ENCODE measurements at regions not wholly inside any gene's neighbourhood (a gene's known extent, or its start where the extent isn't known, plus 50 kb on each side); places are given as distances from the start of the nearest gene placed in this dataset.
"Not testable (repeated sequence)": the region's sequence is repeated elsewhere in the genome, so short reads cannot be mapped to it uniquely, and the experiment has no call there.

DNA sequence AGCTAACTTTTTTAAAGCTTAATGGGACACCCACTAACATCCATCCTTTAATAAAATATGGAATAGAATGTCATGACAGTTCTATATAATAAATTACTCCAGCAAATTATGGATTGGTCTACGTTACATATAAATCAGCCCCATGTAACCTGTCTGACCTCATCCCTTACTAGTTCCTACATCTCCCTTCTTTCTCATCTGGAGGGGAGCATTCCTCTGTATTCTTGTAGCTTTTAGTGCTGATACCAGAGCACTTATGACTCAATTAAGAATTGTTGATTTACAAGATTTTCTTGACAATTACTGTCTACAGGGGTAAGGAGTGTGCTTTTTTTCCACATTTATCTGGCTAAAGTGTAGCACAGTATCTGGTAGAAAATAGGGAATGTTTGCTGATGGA, 523.7 kb downstream of the FAM181B start:
- no peak for DNase-seq (ENCODE audit: low spot score)

DNA sequence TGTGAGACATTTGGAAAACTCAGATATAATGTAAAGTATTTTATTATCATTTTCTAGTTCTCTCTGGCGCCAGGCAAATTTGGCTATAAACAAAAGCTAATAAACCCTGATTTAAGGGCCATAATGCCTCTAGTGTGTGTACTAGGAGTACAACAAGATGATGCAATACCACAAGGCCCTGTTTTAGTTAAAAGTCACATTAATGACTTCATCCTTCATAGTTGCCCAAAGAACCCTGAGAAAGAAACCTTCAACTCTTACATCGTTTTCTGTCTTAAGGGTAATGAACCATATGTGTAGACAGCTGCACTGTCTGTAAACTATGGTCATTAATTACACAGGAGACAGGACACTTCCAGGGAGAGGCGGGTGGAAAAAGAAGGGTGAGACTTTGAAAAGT, 538.4 kb downstream of the FAM181B start:
- no peak for DNase-seq (ENCODE audit: low spot score)

DNA sequence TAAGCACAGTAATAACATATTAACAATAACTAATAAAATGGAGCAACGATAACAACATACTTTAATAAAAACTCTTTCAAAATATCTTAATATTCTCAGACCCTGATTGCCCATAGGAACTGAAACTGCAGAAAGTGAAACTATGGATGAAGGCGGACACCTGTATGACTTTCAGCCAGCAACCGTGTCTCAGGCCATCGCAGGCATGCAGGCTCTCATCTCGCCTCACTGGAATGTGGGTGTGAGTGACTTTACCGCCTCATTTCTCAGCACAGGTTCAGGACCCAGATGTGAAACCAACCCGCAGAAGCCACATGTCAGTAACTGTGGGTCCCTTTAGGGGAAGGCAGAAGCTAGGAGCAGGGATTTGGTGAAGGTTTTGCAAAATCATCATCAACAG, 539.1 kb downstream of the FAM181B start:
- DNase-seq (ENCODE audit: low spot score), result no peak

DNA sequence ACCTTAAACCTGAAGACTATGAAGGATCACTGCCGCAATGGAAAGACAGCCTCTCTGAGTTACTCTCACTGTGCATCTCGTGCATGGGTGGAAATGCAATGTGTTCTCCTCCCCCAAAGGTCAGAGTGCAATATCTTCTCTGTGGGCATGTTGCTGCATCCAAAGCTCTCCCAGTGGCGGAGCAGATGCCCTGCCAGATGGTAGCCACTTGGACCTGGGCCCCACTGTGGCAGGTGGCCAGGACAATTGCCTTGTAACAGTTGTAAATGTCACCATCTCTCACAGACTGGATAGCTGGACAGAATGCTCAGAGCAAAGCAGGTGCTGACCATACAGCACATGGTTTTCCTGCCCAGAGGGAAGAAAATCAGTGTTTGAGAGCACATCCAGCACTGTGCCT, 542.0 kb downstream of the FAM181B start:
- no peak for DNase-seq (ENCODE audit: low spot score)

DNA sequence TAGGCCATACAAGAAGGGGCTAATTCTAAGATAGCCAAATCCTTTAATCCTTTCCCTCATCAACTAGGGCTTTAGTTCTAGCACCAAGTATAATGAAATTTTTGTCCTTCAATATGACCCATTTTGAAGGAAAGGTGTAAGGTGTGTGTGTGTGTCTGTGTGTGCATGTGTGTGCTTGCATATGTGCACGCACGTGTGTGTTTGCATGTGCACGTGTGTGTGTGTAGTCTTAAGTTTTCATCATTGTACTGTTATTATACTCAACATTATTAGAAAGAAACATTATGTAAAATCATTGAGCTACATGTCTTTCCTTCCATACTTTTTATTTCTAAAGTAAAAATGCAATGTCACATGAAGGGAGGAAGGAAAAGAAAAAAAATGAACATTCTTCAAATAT, 547.7 kb downstream of the FAM181B start:
- no peak for DNase-seq (ENCODE audit: low spot score)

DNA sequence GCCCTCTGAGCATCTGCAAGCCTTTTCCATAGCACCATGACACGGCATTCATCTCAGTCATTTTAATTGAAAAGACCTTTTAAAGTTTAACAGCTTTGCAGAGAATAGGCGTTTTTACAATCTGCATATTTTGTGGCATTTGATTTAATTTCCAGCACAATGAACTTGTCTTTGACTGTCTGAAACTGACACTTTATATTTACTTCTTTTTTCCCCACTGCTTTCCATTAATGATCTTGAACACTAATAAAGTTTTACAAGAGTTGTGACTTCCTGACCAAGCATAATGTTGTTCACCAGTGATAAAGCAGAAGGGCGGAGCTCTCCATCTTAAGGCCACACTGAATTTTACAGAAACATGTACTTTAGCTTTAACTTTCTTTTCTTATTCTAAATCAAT, 548.7 kb downstream of the FAM181B start:
- no peak for DNase-seq (ENCODE audit: low spot score)

DNA sequence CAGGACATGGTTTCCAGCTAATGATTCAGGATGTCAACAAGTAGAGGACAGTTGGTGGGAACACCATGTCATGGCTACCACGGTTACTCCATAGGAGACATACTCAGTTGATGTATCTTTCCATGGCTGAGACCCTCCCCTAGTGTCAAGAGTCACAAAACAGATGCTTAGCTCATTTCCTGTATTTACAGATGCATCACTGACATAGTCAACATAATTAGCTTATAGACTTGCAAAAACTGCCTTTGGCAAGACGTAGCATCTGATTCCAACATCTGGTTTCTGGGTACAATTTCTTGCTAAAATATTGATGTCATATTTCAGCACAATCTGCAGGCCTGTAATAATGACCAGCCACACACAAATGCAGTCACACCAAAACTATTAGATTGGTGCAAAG, 550.3 kb downstream of the FAM181B start:
- no peak for DNase-seq (ENCODE audit: low spot score)

DNA sequence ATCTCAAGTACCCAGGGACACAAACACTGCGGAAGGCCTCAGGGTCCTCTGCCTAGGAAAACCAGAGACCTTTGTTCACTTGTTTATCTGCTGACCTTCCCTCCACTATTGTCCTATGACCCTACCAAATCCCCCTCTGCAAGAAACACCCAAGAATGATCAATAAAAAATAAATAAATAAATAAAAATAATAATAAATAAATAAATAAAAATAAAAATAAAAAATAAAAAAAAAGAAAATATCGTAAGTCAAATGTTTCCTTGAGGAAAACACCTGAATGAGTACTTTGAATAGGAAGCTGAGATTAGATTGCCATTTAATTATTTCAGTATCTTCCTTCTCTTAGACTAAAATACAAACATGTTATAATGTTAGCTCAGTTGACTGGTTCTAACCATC, 551.0 kb downstream of the FAM181B start:
- DNase-seq (ENCODE audit: low spot score), result not testable (repeated sequence)

DNA sequence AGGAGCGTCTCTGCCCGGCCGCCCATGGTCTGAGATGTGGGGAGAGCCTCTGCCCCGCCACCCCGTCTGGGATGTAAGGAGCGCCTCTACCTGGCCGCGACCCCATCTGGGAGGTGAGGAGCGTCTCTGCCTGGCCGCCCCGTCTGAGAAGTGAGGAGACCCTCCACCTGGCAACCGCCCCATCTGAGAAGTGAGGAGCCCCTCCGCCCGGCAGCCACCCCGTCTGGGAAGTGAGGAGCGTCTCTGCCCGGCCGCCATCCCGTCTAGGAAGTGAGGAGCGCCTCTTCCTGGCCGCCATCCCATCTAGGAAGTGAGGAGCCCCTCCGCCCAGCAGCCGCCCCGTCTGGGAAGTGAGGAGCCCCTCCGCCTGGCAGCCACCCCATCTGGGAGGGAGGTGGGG, 551.9 kb downstream of the FAM181B start:
- DNase-seq (ENCODE audit: low spot score), result not testable (repeated sequence)

DNA sequence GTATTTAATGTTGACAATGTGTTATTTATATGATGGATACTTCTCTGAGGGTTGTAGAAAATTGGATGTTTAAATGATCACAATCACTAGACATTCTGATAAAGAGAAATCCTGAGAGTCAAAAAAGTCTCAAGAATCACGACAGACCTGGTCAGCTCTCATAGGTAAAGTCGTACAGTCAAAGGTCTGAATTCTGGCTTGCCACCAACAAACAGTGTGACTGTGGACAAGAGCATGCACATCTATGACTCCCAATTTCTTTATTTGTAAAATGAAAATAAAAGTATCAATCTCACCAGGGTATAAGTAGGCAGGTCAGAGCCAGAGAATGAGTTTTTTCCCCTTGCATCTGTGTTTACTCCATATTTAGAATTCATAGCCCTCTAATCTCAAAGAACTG, 556.7 kb downstream of the FAM181B start:
- DNase-seq (ENCODE audit: low spot score), result no peak

DNA sequence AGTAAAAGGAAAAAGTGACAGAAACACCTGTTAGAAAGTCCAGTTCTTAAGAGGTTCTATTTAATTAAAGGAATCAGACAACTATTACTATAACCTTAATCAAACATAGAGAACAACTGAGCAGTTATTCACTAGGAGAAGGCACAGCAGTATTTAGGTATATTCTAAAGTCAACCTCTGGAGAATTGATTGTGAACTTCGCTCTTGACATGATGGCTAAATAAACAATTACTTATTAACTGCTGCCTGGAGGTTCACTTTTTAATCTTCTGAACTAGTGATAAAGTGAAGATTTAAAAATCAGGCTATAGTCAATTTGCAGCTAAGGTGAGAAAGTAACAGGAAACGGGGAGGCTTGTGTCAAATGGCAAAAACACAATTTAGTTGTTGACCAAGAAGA, 557.3 kb downstream of the FAM181B start:
- DNase-seq (ENCODE audit: low spot score), result no peak

DNA sequence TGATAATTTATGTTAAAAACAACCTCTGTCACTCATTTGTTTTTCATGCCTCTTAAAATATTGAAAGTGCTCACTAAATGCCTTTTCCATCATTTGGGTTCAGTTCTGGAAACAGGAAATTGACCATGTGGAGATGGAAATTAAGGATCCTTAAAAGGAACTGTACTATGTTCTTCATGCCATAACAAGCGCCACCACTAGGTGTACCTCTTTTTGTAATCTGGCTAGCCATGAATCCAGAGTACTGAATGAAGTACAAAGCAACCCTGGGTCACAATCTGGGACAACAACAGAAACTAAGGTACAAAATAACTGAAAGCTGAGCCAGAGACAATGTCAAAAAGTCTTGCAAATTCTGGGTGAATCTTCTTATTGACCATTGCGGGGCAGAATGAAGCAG, 559.1 kb downstream of the FAM181B start:
- no peak for DNase-seq (ENCODE audit: low spot score)

DNA sequence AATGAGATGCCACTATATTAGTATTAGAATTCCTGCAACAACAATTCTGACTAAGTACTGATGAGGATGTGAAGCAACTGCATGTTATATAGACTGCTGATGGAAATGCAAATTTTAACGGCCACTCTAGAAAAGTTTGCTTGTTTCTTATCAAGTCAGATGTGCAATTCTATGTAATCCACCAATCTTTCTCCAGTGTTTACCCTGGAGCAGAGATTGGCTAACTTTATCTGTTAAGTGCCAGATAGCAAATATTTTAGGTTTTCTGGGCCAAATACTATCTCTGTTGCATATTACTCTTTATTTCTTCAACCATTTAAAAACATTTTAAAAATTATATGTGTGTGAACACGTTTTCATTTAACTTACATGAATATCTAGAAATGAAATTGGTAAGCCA, 586.9 kb downstream of the FAM181B start:
- no peak for DNase-seq (ENCODE audit: low spot score)

DNA sequence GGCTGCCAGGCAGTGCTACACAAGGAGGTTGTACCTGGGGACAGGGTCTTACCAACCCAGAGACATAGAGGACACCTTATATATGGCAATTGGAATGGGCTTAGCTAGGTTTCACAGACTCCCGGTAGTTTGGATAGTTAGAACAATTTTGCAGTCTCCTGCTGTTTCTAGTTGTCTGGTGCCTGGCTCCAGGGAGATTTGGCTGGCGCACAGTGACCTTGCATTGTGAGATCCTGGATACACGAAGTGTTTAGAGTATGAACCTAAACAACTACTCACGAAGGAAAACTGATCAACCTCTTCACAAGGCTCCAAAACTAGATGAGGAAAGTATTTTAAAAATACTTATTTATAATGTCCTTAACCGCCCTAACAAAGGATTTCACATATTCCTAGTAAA, 614.7 kb downstream of the FAM181B start:
- no peak for DNase-seq (ENCODE audit: low spot score)

DNA sequence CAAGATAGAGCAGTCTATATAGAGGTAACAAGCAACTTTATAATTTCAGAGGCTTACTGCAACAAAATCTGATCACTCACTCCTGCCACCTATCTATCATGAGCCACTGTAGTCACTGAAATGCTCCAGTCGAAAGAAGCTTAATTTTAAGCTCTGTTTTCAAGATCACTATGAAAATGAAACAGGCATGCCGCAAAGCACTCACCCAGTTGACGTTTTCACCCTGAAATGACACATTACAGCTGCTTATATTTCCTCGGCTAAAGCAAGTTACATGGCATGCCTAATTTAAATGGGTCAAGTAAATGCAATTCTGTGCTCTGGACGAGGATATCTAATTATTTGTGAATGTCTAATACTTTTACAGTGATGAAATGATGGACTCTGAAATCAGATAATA, 616.3 kb downstream of the FAM181B start:
- DNase-seq (ENCODE audit: low spot score), result no peak

DNA sequence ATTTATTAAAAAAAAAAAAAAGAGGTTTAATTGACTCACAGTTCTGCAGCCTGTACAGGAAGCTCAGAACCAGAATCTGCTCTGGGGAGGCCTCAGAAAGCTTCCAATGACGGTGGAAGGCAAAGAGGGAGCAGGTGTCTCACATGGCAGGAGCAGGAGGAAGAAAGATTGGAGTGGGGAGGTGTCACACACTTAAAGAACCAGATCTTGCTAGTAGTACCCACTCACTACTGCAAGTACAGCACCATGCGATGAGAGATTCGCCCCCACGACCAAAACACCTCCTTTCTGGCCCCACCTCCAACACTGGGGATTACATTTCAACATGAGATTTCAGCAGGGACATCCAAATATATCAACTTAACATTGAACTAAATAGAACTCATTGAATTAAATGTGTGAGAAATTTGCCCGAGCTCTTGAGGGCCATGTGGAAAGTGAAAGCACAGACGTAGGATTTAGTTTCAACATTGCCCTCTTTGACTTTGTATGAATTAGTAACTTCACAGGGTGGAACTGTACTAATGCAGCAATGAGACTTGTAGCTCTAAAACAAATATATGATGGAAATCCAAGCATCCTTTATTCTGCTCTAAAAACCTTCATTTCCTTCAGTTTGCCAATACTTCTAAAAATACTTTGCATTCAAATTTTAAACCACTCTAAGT, 628.2 kb downstream of the FAM181B start:
- no peak for DNase-seq (ENCODE audit: low spot score)

DNA sequence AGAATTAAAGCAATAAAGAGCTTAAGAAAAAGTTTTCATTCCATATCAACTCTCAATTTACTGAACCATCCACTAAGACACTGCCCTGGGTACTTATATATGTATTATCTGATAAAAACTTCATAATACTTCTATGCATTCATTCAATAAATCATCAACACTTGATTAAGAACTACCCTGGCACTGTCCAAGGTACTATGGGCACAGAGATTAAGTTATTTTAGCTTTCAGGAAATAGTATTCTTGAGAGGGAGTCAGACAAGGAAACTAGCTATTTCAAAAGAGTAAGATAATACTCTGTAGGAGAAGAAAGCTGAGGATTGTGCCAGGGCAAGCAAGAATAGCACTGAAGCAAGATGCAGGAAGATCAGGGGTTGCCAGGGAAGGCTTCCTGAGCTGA, 640.8 kb downstream of the FAM181B start:
- DNase-seq (ENCODE audit: low spot score), result no peak

DNA sequence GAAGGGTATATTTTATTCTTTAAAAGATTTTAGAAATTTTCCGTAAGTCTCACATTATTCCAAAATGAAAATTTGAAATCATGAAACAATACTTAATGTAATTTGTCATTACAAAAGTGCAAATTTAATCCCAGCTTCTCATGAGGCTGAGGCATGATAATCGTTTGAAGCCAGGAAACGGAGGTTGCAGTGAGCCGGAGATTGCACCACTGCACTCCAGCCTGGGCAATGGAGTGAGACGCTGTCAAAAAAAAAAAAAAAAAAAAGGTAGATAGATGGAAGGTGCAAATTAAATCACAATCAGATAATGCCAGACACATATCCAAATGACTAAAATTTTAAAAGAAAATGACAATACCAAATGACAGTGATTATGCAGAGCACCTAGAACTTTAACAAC, 644.2 kb downstream of the FAM181B start:
- no peak for DNase-seq (ENCODE audit: low spot score)

DNA sequence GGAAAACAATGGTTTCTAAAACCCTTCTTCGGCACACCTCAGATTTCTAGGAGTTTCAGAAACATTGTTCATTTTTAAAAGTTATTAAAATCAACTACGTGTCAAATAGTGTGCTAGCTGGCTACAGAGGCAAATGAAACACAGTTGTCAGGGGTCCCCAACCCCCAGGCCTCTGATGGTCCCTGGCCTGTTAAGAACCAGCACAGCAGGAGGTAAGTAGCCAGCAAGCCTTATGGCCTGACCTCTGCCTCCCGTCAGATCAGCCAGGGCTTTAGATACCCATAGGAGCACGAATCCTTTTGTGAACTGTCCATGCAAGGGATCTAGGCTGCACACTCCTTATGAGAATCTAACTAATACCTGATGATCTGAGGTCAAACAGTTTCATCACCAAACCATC, 648.2 kb downstream of the FAM181B start:
- no peak for DNase-seq (ENCODE audit: low spot score)

DNA sequence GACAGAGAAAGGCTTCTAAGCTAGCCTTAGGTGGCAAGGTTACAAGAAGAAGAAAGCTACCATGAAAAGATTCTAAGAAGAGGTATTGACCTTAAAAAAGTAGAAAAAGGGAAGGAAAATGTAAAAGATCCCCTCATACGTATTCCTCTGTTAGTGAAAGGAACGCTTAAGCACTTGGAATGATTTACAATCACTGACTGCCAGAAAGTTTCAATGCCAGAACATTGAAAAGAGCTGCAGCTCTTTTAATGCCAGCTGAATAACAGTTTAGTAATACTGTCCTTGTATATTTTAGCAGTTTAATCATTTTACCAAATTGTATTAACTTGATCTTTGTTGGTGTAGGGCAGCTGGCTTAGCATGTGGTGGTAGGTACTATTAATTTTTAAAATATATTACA, 650.7 kb downstream of the FAM181B start:
- no peak for DNase-seq (ENCODE audit: low spot score)

DNA sequence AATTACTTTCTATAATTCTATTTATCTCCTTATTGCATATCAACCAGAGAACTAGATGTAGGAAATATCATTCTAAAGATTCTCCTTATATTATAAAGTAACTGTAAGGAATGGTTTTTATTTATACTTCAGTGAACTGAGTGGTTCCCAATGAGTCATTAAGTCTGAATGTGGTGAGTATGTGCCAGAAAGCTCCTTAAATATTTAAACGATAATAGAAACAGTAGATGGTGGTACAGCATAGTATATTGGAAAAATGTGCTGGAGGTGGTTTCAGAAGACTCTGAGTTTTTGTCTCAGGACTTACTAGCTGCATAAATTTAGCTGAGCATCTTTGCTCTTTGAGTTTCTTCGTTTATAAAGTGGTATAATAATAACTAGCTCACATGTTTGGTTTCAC, 653.5 kb downstream of the FAM181B start:
- no peak for DNase-seq (ENCODE audit: low spot score)

DNA sequence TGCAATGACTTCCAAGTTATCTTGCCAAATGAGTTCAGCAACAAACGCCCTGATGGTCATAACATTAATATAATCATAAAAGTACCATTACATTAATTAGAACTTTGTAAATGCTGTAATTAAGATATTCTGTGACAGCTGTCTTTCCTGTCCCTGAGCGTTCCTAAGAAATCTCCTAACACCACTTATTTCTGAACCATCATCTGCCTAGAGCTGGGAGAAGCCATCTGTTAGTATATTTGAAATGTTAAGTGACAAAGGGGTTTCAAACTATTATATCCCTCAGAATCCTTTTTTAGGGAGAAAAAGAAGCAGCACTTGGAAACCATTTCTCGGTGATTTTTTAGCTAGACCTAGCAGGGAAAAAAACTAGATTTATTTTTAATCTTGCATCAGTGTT, 657.5 kb downstream of the FAM181B start:
- no peak for DNase-seq (ENCODE audit: low spot score)

DNA sequence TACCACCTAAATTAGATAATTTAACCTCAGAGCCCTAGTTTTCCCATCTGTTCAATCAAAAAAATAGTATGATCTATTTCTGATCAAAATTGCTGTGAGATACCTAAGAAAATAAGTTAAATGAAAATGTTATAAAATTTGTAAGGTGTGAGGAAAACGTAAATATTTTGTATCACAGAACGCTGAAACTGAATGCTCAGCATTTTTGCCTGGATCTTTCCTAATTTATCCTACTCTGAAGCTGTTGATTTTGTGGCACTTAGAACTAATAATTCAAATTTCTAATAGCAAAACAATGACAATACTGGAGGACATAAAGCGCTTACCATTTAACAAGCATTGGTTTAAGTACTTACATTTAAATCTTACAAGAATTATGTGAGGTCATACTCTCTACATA, 674.2 kb downstream of the FAM181B start:
- no peak for DNase-seq (ENCODE audit: low spot score)

DNA sequence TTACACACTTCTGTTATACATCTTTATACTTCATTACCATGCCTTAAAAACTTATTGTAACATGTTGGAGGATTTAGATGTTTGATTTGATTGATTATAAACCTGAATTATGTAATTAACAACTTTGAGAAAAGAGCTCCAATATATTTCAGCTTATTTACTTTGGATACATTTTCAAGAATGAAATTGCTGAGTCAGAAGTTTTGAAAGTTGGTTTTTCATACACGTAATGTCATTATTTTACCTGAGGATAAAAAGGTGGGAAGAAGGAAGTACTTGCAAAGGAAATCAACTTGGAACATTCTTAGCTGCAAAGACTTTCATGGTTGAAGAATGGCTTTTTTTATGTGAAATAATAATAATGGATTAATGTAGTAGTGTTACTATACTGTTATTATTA, 677.2 kb downstream of the FAM181B start:
- no peak for DNase-seq (ENCODE audit: low spot score)

DNA sequence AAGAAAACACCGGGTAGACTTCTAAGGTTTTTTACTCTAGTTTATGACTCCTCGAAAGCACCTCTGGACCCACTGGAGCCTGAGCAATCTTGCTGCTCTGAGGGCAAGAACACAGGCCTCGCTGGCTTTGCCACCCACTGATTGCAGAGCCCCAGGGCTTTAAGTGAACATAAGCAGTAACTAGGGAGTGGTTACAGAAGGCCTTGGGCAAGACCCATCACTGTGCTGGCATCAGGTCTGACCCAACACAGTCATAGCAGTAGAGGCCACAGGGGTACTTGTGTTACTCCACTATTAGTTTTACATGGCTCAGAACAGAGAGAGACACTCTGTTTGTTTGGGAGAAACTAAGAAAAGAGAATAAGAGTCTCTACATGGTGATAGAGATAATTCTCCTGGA, 684.5 kb downstream of the FAM181B start:
- DNase-seq (ENCODE audit: low spot score), result no peak

Data from CD4-positive, alpha-beta T cell treated with Interleukin-6 at 100 ng/mL for 8 hours (primary cell).